Retina (tissue), 1 donor: ENCODE measurements at regions not wholly inside any gene's neighbourhood (a gene's known extent, or its start where the extent isn't known, plus 50 kb on each side); places are given as distances from the start of the nearest gene placed in this dataset.
"Not testable (repeated sequence)": the region's sequence is repeated elsewhere in the genome, so short reads cannot be mapped to it uniquely, and the experiment has no call there.

Experiments
- DNase-seq: peaks from one replicate; pipeline ENCODE4 v3.0.0-alpha.2; 2016

DNA sequence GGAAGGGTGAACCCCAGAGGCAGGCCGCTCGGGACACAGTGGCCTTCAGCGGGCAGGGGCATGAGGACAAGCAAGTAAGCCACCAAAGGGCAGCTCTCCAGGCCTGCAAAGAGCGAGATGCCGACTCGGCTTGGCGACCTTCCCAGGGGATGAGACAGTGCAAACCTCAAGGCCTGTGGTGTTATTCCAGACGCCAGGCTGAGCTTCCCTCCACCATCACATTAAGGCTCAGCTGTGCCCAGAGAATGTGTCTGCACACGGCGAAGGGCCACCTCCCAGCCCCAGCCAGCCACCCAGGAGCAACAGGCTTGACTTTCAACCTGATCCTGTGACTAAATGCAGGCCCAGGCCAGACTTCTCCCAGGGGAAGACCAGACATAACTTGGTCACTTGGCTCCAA is 251.4 kb downstream of the SOX9 start:
- no peak for DNase-seq

DNA sequence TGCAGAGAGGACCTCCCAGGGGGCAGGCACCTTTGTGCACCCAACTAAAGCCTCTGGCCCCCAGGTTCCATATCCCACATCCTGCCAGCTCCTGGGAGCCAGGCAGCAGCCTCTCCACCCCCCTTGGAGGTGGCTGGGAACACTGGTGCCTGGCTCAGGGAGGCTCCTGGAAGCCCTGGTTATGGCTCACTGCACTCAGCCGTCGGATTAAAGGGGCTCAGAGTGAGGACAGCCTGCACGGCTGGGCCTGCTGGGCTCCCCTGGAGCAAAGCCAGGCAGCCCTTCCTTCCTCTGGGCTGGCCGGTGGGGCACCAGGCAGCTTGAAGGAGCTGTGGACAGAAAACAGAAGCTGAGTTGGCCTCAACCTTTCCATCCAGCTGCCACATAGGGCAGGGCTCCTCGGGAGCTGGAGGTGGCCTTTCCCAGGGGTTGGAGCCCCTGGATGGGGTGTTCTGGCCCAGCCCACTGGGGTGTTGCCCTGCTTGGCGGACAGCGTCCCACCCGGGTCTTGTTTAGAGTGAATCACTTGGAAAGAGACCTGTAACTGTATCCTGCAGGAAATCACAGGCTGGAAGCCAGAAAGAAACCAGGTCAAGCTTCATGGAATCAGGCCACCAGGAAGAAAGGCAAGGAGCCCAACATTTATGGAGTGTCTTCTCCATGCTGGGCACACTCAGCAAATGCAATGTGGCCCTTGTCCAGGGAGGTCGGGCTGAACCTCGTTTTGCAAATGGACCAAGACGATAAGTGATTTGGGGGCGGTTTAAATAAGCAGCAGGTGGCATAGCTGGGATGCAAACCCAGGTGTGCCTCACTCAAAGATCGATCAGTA is 253.3 kb downstream of the SOX9 start:
- peak; percentile 73 for DNase-seq

DNA sequence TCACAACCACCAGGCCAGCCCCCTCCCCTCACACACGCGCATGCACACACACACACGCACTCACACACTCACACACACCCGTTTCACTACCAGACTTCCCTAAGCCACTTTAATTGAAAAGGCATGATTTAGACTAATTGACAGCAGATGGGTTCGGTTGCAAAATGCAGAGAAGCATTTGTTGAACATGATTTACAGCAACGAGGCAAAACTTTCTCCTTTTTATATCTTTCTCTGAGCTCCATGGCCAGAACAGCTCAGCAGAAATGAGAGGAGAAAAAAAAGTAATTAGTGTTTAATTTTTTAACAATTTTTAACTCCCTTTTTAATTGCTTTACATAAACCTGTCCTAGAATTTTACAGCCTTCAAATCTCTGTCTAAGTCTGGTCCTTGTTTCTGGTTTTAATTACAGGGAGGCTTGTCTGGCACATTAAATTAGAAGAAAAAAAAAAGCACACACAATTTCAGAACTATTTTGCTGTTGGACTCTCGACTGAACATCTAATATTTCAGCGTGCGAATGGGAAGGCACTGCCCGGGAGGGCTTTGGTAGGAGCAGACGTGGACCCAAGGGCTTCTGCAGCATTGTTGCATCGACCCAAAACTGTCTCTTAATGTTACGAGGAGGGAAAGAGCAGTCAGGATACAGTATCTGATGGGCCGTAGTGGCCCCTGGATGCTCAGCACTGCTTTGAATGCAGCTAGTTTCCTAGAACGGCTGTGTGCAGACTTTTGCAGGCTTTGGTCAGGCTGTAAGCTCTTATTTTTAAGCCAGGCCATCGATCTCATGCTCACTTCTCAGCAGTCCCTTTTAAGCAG is 255.9 kb downstream of the SOX9 start:
- DNase-seq, result peak; percentile 71

DNA sequence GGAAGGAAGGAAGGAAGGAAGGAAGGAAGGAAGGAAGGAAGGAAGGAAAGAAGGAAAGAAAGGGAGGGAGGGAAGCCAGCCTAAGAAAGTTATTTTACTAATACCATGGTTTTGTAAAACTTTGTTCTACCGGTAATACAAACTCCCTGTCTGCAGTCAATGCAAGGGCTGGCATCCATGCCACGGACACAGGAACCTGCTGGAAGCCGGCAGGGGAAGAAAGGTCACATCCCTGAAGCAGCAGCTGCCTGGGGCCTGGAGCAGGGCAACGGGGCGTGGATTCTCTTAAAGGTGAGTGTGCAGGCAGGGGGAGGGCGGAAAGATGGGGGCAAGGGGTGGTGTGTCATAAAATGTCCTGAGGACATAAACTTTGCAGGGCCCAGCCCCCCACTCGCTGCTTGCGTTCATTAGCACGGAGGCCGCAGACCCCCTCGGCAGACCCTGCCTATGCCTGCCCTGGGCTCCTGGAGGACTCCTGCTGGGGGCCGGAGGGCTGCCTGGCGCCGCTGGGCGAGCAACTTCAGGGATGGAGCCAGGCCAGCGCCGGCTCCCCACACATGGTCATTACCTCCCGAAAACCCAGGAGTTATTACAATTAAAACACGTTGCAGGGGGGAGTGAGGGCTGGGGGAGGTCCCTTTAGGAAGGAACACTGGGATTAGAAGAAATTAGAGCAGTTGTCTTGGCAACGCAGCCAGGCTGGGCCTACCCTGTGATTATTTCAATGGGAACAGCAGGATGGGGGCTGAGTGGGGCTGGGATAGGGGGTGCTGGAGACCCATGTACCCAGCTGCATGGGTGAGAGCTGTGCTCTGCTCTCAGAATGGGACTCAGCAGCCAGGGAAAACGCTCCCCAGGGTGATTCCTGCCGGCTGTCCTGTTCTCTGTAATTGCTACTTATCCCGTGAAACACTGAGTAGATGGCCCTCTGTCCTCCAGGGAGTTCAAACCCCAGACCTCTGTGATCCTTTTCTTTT is 257.9 kb downstream of the SOX9 start:
- DNase-seq, result peak; percentile 70

DNA sequence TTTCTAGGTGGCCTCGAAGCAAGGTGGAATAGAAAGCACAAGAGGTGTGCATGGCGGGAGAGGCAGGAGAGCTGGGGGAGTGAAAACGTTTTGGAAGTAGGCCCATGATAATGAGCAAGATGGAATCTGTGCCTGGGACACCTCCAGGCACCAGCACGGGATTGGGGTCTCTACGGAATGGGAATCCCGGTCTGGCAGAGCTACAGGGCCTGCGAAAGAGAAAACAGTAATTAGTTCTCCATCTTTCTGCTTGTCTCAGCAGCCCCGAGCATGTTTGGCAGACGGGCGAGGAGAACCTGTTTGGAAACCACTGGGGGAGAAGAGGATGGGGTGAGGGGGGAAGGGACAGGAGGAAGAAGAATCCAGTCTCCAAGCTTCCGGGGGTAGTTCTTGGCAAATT is 258.7 kb downstream of the SOX9 start:
- no peak for DNase-seq

DNA sequence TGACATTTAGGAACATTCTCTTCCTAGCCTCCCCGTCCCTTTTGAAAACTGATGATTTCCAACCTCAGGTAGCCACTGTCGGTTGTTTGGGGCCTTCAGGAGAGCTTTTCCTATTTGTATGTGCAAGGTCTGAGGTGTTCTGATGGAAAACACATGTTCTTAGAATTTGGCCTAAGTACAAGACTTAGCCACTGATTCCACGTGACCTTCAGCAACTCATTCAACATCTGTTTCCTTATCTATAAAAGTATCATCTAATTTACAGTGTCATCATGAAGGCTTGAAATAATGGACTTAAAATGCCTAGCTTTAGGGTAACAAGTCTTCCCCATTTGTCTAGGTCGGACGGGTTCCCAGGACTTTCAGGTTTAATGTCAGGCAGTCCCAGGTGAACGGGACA is 259.3 kb downstream of the SOX9 start:
- no peak for DNase-seq

DNA sequence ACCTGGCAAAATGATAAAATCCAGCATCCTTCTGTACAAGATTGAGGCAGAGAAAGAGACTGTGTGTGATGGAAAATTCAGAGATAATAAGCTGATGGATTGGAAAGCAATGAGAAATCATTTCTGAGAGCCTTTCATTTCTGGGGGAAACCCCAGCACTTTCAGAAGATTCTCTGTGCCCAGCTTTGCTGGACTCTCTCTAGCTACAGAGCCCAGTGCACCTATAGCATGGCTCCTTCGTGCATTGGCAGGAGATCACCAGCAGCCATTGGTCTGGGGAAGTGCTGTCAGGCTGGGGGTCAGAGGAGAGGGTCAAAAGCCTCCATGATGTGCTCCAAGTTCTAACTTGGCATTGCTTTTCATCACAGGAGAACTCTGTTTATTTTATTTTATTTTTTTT is 259.9 kb downstream of the SOX9 start:
- DNase-seq, result no peak

DNA sequence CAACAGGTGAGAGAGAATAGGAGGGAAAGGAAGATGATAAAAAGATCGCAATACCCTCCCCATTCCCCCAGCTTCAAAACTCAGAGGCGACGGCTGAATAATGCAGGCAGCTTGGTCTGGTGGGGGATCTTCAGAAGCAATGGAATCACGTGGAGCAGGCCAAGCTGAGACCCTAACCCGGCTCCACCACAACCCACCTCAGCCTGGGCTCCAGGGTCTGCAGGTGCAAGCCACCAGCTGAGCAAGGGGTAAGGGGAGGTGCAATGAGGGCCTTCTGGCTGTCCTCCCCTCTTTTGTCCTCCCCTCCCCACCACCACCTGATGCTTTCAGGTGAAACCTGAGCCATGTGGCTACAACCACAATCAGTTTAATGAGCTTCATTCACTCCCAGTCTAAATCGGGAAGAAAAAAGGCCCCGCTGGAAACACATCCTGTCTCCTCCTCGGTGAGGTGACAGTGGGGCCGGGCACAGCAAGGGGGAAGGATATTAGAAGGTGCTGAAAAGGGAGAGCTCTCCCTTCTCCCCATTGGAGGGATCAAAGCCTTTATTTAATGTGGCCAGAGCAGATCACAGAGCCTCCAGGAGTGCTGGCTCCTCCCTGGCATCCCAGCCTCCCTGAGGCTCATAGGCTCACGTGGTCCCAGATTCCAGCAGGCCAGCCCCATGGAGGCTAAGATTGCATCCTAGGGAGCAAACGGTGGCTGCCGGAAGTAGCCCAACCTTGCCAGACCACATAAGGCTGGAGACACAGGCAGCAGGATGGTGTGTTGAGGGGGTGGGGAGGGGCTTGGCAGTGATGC is 261.0 kb downstream of the SOX9 start:
- DNase-seq, result no peak

DNA sequence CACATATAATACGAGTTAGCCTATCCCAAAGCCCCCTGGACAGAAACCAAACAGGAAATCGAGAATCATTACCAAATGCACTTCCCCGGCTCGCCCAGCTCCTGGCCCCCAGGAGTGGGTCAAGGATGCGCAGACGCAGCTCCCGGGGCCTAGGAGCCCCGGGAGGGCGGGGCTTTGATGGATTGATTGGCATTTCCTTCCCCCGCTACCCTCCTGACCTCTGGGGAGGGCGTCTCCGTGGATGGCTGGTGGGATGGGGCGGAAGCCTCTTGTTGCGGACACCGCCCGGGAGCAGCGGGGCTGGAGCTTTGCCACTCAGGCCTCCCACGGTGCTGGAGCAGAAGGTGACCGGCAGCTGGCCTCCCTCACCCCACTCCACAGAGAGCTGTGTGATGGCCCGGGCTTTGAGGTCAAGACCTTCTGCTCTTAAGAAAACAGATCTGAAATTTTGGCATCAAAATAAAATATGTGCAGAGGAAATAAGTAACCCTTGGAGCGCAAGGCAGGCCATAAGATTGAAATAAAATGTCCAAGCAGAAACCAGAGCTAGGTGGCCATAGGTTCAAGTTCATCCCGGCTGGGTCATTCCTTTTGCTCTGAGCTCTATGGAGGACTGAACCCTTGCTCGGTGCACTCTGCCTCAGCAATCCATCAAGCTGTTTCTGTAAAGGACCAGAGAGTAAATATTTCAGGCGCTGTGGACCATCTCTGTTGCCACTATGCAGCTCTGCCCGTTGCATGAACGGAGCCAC is 262.3 kb downstream of the SOX9 start:
- DNase-seq, result peak; percentile 75

DNA sequence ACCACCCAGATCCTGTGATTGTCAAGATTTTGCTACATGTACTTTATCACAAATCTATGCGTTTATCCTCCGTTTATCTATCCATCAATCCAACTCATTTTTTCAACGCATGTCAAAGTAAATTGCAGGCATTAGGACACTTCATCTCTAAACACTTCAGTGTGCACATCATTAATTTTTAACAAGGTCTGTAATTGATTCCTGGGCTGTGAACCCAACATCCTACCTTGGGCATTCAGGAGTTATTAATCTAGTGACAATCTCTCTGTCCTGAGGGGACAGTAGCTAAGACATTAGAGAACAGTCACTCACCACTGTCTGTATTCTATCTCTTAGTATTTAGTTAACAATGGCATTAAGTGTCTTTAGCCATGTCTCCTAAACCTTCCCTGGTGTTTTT is 264.7 kb downstream of the SOX9 start:
- no peak for DNase-seq

DNA sequence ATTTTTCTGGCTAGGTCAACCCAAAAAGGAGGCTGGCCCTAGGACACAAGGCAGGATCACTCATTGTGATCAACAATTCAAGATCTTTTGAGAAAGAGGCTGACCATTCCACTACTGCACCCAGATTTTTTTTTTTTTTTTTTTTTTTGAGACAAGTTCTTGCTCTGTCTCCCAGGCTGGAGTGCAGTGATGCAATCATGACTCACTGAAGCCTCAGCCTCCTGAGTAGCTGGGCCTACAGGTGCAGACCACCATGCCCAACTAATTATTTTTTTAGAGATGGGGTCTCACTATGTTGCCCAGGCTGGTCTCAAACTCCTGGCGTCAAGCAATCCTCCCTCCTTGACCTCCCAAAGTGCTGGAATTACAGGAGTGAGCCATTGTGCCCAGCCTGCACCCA is 265.4 kb downstream of the SOX9 start:
- DNase-seq, result not testable (repeated sequence)

DNA sequence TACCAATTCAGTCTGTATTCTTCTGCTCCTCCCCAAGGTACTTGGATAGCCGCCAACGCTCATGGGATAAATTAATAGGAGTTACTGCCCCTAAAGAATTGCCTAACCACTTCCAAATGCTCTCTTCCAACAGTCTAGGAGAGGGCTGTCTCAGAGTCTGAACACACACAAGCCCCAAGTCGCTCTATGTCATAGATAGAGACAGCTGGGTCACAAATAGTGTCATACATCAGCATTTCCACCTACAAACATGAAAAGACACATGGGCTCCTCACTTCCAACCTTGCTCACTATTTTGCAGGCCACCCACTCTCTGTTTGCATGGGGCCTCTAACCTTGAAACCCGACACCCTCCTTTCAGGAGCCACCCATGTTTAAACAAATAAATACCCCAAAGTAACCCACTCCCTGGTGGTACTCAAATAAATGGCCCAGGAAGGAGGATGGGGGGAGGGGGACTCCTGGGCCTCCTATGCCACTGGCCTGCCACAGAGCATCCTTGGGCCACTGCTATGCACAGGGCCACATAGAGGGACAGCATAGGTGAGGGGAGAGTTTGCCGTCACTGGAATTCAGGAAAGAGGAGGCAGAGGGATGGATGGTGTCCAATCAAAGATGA is 265.9 kb downstream of the SOX9 start:
- no peak for DNase-seq

DNA sequence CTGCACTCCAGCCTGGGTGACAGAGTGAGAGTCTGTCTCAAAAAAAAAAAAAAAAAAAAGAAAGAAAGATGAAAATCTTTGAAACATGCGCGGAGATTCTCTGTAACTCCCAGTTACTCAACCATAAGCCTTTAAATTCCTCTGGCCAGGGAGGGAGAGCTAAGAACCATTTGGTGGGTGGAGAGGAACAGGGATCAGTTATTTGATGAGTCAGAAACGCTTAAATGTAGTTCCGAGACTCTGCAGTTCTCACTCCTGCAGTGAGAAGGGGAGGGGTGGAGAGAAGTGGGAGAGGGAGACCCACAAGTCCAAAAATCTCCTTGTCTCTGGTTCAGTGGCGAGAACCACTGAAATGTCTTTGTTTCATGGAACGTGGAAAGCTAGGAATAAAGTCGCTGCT is 266.7 kb downstream of the SOX9 start:
- no peak for DNase-seq

DNA sequence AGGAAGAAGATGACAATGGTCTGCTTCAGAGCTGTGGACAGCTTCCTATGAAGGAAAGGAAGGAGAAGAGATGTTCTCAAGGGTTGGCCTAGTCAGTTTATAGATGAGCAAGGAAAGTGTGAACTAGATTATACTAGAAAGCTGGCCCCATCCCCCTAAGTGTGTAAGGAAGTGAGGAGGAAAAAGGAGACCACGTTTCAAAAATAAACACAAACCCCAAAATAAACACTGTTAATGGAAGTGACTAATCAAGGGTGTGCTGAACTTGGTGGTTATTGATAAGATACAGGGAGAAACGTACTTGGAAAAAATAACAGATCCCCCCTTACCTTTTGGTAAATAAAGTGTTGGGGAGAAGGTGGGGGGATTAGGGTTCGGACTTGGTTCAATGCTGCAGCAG is 267.1 kb downstream of the SOX9 start:
- no peak for DNase-seq

DNA sequence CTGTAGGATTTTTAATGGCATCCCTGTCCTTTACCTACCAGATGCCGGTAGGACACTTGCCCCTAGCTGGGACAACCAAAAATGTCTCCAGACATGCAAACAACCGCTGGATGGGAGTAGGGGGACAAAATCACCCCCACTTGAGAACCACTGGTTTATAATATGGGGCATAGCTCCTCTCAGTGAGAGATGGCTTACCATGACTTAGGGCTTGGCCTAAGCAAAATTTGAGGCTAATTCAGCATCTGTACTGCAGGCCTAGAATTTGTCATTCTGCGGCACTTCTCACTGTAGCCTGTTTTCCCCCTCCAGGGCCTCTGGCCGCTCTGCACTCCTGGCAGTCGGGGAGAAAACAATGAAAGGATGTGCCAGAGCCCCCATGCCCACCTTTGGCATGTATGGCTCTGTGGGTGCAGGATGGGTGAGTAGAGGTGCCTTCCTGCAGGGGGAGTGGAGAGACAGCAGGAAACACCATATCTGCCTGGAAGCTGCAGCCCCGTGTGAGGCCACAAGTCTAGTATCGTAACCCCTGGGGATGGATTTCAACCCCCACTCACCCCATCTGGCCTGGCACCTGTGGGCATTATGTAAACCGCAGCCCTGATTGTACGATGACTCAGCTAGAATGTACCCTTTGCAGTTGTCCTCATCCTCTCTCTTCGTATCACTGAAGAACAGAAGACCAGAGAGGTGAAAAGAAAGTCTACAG is 268.1 kb downstream of the SOX9 start:
- DNase-seq, result no peak

DNA sequence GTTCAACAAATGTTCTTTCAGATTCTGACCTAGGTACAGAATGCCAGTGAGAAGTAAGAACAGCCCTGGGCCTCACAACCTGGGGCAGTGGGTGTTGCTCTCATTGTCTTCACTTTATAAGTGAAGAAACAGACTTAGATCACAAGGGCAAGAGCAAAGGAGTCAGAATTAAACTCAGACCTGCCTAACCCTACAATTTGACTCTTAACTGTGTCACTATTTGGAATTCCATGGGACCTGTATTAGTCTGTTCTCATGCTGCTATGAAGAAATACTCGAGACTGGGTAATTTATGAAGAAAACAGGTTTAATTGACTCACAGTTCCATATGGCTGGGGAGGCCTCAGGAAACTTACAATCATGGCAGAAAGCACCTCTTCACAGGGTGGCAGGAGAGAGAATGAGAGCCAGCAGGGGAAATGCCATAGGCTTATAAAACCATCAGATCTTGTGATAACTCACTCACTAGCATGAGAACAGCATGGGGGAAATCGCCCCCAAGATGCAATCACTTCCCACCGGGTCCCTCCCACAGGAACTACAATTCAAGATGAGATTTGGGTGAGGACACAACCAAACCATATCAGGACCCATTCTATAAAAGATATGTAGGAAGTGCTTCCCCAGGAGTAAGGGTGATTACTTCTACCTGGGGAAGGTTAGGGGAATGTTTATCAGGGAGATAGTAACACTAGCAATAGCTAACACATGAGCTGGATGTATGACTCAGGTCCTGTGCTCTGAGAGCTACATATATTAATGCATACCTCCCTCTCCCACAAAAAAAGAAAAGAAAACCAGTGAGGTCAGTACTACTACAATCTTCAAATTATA is 270.1 kb downstream of the SOX9 start:
- DNase-seq, result no peak

DNA sequence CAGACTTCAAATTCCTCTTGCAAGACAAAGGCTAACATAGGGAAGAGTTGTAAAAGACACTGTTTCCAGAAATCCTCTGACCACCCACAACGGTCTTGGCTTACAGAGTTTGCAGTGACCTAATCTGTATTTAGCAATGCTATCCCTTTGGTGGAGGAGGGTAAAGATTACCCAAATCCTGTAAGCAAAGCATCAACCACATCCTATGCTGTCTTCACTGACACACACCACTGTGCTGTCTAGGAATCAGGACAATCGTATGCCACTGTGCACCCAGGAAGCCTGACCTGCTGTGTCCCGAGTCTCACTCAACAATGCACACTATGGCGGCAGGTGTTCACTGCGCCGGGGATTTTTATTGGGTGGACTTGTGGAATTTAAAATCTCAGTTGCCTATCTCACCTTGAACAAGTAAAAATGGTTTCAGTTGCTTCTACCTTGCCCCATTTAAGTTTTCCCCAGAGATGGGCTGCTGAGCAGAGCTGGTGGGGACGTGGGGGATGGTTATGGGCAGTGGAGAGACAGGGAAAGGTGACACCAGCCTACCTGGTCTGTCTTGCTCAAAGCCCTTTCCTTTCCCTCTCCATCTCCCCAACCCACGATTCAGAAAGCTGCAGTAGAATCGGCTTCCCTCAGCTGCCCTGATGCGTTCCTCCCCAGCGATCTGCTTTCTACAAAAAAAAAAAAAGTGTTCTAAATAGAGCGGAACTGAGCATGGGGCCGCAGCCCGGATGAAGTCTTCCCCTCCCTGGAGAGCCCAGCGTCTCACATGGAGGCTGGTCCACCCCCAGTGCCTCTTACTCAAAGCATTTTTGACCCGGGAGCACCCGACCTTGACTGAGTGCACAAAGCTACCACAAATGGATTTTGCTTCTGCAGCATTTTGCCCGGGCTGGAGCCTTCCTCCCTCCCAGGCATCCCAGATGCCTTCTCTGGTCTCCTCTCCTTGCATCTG is 271.5 kb downstream of the SOX9 start:
- no peak for DNase-seq

DNA sequence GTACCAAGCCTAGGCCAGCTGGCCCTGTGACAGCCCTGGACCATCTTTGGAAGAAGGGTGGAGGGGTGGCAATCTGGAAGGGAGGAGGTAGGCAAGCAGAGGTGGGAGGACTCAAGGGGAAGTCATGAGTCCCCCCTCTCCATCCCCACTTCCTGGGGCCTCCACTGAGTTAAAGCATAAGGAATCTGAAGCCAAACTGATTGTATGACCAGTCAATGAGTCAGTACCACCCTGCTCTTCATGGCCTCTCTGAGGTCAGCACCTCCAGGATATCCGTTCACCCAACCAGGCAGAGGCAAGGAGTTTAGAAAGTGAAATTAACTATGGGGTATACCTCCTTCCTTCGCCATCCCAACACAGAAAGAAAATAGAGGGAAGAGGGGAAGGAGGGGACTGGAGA is 272.7 kb downstream of the SOX9 start:
- DNase-seq, result no peak
